Nephron (organoid): ENCODE measurements at regions not wholly inside any gene's neighbourhood (a gene's known extent, or its start where the extent isn't known, plus 50 kb on each side); places are given as distances from the start of the nearest gene placed in this dataset.
"Not testable (repeated sequence)": the region's sequence is repeated elsewhere in the genome, so short reads cannot be mapped to it uniquely, and the experiment has no call there.

Experiments
- H3K27ac Mint-ChIP-seq, 3 experiments: 2 replicates each; pipeline ENCODE4 v1.8.0; 2020; ENCODE audit warnings: mixed read lengths in 3 of 3, mild to moderate bottlenecking in 2 of 3, moderate library complexity in 1 of 3
- H3K27me3 Mint-ChIP-seq: 2 replicates; pipeline ENCODE4 v1.8.0; 2021; ENCODE audit warnings: low read depth, mild to moderate bottlenecking, moderate library complexity, mixed read lengths
- H3K36me3 Mint-ChIP-seq: 2 replicates; pipeline ENCODE4 v1.8.0; 2020; ENCODE audit warnings: low read depth, mixed read lengths
- H3K4me1 Mint-ChIP-seq: 2 replicates; pipeline ENCODE4 v1.8.0; 2020; ENCODE audit warnings: mixed read lengths
- H3K4me3 Mint-ChIP-seq, 3 experiments: 2 replicates each; pipeline ENCODE4 v1.8.0; 2020; ENCODE audit warnings: mild to moderate bottlenecking in 3 of 3, mixed read lengths in 3 of 3, moderate library complexity in 2 of 3
- H3K9me3 Mint-ChIP-seq: 2 replicates; pipeline ENCODE4 v1.8.0; 2020; ENCODE audit warnings: mixed read lengths
- TF ChIP-seq, protein P1 (sequence below), 3 experiments: fragments of 200-600 bp; sonication (generic); IDR thresholded peaks; one replicate each; pipeline ENCODE4 v1.5.0; 2021; ENCODE audit warnings: antibody characterized with exemption in 3 of 3; ENCODE audit not compliant: unreplicated experiment in 3 of 3

DNA sequence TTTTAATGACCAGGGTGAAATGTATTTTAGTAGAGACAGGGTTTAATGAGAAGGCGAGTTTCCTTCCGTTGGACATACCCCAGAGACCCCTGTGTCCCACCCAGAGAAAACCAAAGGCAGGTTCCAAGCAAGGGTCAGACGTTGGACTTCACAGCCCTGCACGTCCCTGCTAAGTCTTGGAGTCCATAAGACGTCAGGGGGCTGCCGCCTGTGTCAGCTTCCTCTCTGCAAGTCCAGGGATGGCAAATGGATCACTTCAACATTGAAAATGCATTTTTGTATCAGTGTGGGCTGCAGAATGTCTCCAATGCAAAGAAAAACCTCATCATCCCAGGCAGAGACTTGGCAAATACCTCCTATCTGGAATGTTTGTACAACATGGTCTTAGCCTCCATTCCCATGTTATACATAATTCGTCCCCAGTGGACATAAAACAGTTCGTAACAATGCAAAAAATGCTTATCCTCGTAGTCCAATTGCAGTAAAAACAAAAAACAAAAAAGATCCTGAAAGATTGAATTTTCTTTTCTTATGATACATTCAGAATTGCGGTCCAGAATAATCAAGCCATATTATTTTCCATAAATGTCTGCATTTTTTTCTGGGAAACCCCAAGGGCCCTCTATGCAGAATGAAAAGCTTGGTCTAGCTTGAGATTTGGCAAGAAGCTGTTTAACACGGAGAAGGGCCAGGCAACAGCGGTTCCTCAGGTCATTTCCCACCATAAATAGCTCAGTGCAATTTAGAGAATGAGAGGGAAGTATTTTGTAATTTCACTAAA, 190.9 kb downstream of the SHOX start:
- Mint-ChIP-seq H3K27me3 (no peaks in the 10 kb centered on the region), H3K4me3 (no peak overlapping the region), H3K27ac (no peak overlapping the region), H3K9me3 (peaks cover 11% of the 10 kb centered on the region), H3K4me1 (peaks cover 13% of the 10 kb centered on the region), H3K36me3 (no peaks in the 10 kb centered on the region)
- TF ChIP-seq, protein P1, sequence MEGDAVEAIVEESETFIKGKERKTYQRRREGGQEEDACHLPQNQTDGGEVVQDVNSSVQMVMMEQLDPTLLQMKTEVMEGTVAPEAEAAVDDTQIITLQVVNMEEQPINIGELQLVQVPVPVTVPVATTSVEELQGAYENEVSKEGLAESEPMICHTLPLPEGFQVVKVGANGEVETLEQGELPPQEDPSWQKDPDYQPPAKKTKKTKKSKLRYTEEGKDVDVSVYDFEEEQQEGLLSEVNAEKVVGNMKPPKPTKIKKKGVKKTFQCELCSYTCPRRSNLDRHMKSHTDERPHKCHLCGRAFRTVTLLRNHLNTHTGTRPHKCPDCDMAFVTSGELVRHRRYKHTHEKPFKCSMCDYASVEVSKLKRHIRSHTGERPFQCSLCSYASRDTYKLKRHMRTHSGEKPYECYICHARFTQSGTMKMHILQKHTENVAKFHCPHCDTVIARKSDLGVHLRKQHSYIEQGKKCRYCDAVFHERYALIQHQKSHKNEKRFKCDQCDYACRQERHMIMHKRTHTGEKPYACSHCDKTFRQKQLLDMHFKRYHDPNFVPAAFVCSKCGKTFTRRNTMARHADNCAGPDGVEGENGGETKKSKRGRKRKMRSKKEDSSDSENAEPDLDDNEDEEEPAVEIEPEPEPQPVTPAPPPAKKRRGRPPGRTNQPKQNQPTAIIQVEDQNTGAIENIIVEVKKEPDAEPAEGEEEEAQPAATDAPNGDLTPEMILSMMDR (IDR thresholded peaks at IDR 0.05; ENCODE audit: unreplicated experiment in 3 of 3), result no peak

GRCh38 chrX:819684-820083, 189.1 kb downstream of the SHOX start:
- Mint-ChIP-seq H3K4me3 (no peak overlapping the region), H3K9me3 (peaks cover 15% of the 10 kb centered on the region), H3K4me1 (peaks cover 4% of the 10 kb centered on the region), H3K36me3 (no peaks in the 10 kb centered on the region), H3K27ac (no peak overlapping the region), H3K27me3 (no peaks in the 10 kb centered on the region)
- TF ChIP-seq, protein P1 (IDR thresholded peaks at IDR 0.05; ENCODE audit: unreplicated experiment in 3 of 3), result no peak

- Mint-ChIP-seq H3K4me3 (no peak overlapping the region), H3K36me3 (no peaks in the 10 kb centered on the region), H3K27me3 (peaks cover 4% of the 10 kb centered on the region), H3K9me3 (peaks cover 15% of the 10 kb centered on the region), H3K27ac (no peak overlapping the region), H3K4me1 (peaks cover 4% of the 10 kb centered on the region)
- TF ChIP-seq, protein P1 (IDR thresholded peaks at IDR 0.05; ENCODE audit: unreplicated experiment in 3 of 3), result no peak
Measured at GRCh38 chrX:817759-818300, 187.2 kb downstream of the SHOX start.

DNA sequence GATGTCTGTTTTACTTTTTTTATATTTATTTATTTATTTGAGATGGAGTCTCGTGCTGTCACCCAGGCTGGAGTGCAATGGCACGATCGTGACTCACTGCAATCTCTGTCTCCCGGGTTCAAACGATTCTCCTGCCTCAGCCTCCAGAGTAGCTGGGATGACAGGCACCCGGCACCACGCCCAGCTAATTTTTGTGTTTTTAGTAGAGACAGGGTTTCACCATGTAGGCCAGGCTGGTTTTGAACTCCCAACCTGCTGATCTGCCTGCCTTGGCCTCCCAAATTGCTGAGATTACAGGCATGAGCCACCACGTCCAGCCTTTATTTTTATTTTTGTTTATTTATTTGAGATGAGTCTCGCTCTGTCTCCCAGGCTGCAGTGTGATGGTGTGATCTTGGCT, 186.6 kb downstream of the SHOX start:
- H3K27me3 Mint-ChIP-seq, H3K4me3 Mint-ChIP-seq, H3K27ac Mint-ChIP-seq, H3K4me1 Mint-ChIP-seq, H3K36me3 Mint-ChIP-seq: not testable (repeated sequence)
- peaks cover 15% of the 10 kb centered on the region for H3K9me3 Mint-ChIP-seq

- H3K27me3 Mint-ChIP-seq, result peaks cover 4% of the 10 kb centered on the region
- H3K36me3 Mint-ChIP-seq, result no peaks in the 10 kb centered on the region
- H3K4me1 Mint-ChIP-seq, result no peaks in the 10 kb centered on the region
- no peak overlapping the region for H3K4me3 Mint-ChIP-seq
- H3K9me3 Mint-ChIP-seq, result peaks cover 10% of the 10 kb centered on the region
- H3K27ac Mint-ChIP-seq, result no peak overlapping the region
- TF ChIP-seq, protein P1 (IDR thresholded peaks at IDR 0.05; ENCODE audit: unreplicated experiment in 3 of 3), result no peak
Measured at GRCh38 chrX:816411-816810, 185.8 kb downstream of the SHOX start.

GRCh38 chrX:810186-810585, 179.6 kb downstream of the SHOX start:
- Mint-ChIP-seq H3K27ac (no peak overlapping the region), H3K36me3 (no peaks in the 10 kb centered on the region), H3K9me3 (no peaks in the 10 kb centered on the region), H3K27me3 (peaks cover 29% of the 10 kb centered on the region), H3K4me1 (no peaks in the 10 kb centered on the region), H3K4me3 (no peak overlapping the region)
- TF ChIP-seq, protein P1 (IDR thresholded peaks at IDR 0.05; ENCODE audit: unreplicated experiment in 3 of 3), result no peak
